ENCODE measurements at regions not wholly inside any gene's neighbourhood (a gene's known extent, or its start where the extent isn't known, plus 50 kb on each side); places are given as distances from the start of the nearest gene placed in this dataset.

DNA sequence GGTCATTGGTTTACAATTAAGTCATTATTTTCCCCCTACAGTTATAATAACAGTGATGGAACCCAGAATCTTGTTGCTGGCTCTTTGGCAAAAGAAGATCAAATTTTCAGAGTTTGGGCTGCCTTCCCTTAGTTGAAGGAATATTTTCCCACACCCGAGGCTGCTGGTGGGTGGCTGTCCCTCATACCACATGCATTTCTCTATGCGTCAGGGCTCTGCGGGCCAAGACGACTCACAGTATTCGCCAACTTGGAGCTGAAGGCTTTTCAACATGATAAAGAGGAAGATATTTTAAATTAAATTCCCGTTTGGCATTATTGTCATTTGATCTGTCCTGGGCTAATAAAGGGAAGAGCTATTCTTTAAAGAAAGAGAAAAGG, 102.2 kb upstream of the SASH1 start (continued):
- TF ChIP-seq, protein P1, sequence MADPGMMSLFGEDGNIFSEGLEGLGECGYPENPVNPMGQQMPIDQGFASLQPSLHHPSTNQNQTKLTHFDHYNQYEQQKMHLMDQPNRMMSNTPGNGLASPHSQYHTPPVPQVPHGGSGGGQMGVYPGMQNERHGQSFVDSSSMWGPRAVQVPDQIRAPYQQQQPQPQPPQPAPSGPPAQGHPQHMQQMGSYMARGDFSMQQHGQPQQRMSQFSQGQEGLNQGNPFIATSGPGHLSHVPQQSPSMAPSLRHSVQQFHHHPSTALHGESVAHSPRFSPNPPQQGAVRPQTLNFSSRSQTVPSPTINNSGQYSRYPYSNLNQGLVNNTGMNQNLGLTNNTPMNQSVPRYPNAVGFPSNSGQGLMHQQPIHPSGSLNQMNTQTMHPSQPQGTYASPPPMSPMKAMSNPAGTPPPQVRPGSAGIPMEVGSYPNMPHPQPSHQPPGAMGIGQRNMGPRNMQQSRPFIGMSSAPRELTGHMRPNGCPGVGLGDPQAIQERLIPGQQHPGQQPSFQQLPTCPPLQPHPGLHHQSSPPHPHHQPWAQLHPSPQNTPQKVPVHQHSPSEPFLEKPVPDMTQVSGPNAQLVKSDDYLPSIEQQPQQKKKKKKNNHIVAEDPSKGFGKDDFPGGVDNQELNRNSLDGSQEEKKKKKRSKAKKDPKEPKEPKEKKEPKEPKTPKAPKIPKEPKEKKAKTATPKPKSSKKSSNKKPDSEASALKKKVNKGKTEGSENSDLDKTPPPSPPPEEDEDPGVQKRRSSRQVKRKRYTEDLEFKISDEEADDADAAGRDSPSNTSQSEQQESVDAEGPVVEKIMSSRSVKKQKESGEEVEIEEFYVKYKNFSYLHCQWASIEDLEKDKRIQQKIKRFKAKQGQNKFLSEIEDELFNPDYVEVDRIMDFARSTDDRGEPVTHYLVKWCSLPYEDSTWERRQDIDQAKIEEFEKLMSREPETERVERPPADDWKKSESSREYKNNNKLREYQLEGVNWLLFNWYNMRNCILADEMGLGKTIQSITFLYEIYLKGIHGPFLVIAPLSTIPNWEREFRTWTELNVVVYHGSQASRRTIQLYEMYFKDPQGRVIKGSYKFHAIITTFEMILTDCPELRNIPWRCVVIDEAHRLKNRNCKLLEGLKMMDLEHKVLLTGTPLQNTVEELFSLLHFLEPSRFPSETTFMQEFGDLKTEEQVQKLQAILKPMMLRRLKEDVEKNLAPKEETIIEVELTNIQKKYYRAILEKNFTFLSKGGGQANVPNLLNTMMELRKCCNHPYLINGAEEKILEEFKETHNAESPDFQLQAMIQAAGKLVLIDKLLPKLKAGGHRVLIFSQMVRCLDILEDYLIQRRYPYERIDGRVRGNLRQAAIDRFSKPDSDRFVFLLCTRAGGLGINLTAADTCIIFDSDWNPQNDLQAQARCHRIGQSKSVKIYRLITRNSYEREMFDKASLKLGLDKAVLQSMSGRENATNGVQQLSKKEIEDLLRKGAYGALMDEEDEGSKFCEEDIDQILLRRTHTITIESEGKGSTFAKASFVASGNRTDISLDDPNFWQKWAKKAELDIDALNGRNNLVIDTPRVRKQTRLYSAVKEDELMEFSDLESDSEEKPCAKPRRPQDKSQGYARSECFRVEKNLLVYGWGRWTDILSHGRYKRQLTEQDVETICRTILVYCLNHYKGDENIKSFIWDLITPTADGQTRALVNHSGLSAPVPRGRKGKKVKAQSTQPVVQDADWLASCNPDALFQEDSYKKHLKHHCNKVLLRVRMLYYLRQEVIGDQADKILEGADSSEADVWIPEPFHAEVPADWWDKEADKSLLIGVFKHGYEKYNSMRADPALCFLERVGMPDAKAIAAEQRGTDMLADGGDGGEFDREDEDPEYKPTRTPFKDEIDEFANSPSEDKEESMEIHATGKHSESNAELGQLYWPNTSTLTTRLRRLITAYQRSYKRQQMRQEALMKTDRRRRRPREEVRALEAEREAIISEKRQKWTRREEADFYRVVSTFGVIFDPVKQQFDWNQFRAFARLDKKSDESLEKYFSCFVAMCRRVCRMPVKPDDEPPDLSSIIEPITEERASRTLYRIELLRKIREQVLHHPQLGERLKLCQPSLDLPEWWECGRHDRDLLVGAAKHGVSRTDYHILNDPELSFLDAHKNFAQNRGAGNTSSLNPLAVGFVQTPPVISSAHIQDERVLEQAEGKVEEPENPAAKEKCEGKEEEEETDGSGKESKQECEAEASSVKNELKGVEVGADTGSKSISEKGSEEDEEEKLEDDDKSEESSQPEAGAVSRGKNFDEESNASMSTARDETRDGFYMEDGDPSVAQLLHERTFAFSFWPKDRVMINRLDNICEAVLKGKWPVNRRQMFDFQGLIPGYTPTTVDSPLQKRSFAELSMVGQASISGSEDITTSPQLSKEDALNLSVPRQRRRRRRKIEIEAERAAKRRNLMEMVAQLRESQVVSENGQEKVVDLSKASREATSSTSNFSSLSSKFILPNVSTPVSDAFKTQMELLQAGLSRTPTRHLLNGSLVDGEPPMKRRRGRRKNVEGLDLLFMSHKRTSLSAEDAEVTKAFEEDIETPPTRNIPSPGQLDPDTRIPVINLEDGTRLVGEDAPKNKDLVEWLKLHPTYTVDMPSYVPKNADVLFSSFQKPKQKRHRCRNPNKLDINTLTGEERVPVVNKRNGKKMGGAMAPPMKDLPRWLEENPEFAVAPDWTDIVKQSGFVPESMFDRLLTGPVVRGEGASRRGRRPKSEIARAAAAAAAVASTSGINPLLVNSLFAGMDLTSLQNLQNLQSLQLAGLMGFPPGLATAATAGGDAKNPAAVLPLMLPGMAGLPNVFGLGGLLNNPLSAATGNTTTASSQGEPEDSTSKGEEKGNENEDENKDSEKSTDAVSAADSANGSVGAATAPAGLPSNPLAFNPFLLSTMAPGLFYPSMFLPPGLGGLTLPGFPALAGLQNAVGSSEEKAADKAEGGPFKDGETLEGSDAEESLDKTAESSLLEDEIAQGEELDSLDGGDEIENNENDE (IDR thresholded peaks at IDR 0.05; ENCODE audit: insufficient replicate concordance, low read length): no peak
- TF ChIP-seq HDAC2 (IDR thresholded peaks at IDR 0.05; ENCODE audit: borderline replicate concordance in 1 of 2, low read depth in 2 of 2, low read length in 2 of 2) (no peak), EZH2 (IDR thresholded peaks at IDR 0.05; ENCODE audit: low read depth, low read length, severe bottlenecking) (no peak), RNF2 (IDR thresholded peaks at IDR 0.05; ENCODE audit: borderline replicate concordance, low read depth, low read length, missing control alignments, poor library complexity, severe bottlenecking) (no peak), BACH1 (IDR thresholded peaks at IDR 0.05; ENCODE audit: low read length) (no peak), ASH2L (IDR thresholded peaks at IDR 0.05; ENCODE audit: low read length) (no peak), POLR2AphosphoS5 (IDR thresholded peaks at IDR 0.05; ENCODE audit: low read depth, low read length) (no peak)

All from H1 (cell line).